IPS-NIHi7 (cell line): ENCODE measurements at regions not wholly inside any gene's neighbourhood (a gene's known extent, or its start where the extent isn't known, plus 50 kb on each side); places are given as distances from the start of the nearest gene placed in this dataset.
"Not testable (repeated sequence)": the region's sequence is repeated elsewhere in the genome, so short reads cannot be mapped to it uniquely, and the experiment has no call there.

Experiments
- DNase-seq: peaks from one replicate; pipeline ENCODE4 v3.0.0; 2012; ENCODE audit warnings: mixed read lengths; ENCODE audit errors: extremely low spot score

DNA sequence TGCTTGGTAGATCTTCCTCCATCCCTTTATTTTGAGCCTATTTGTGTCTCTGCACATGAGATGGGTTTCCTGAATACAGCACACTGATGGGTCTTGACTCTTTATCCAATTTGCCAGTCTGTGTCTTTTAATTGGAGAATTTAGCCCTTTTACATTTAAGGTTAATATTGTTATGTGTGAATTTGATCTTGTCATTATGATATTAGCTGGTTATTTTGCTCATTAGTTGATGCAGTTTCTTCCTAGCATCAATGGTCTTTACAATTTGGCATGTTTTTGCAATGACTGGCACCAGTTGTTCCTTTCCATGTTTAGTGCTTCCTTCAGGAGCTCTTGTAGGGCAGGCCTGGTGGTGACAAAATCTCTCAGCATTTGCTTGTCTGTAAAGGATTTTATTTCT, 72.4 kb downstream of the HNRNPD start:
- DNase-seq: not testable (repeated sequence)

DNA sequence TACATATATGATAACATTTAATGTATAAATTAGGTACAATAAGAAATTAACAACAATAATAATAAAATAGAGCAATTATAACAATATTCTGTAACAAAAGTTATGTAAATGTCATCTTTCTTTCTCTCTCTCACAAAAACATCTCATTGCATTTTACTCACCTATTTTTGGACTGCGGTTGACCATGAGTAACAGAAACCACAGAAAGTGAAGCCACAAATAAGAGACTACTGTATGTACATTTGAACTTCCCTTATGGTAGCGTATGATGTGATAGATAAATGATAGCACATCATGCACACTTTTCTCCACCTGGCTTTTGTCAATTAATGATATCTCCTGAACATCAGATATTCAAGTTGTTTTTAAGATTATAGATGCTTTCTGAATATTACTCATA, 80.5 kb downstream of the HNRNPD start:
- no peak for DNase-seq

DNA sequence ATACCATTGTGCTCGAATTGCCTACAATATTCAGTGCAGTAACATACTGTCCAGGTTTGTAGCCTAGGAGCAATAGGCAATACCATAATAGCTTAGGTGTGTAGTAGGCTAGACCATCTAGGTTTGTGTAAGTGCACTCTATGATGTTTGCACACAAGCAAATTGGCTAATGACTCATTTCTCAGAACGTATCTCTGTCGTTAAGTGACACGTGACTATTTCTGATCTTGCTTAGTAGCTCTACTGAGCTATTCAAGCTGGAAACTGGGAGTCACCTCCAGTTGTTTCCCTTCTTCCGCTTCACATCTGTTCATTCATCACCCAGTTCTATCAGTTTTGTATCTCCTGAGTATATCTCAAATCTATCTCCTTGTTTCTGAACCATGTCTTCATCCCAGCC, 86.1 kb downstream of the HNRNPD start:
- no peak for DNase-seq

DNA sequence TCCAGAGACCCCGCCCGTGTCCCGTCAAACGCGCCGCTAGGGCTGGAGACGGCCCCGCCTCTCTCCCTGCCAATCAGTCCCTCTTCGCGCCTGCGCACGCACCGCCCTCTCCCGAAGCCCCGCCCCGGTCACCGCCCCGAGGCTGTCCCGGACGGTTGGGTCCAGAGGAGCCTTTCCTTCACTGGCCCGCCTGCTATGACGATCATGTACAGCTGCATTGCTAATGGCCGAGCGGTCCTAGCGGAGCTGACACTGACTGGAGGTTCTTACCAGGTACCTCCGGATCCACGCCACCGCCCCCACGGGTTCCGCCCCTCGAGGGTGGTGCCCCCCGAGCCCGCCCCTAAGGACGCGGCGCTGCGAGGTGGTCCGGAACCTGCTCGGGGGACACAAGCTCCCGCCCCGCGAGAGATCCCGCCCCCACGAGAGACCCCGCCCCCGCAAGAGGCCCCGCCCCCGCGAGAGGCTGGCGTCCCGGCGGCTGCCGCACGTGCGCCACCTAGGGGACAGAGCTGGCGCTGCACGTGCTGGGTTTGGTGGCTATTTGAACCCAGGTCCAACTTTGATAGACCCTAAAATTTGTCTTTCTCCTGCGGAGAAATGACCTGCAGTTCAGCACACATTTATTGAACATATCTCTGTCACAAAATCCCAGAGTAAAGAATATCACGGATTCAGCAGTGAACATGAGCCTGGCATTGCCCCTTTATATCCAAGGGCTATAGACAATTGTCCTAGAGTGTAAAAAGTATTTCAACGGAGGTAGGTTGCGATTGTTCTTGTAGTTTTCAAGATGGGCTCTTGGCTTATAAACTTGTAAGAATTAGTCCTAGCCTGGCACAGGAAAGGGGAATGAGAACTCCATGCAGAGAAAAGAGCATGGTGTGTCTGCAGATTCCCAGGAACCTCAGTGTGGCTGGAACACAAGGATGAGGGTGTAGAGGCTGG, 88.7 kb downstream of the HNRNPD start:
- peak; percentile 99 for DNase-seq

DNA sequence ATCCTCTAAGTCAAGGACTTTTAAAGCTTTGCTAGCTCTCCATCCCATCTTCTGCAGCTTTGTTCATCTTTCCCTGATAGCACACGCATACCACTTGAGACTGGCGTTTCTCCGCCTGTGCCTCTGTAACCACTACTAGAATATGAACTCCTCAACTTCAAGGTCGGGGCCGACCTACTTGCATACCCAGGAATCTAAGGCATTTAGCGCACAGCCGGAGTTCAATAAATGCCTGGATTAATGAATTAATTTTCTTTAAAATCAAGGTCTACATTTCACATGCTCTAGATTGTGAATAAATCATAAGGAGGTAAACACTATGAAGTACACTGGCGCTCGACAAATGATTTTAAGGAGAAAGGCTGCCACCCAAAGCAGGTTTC, 89.3 kb downstream of the HNRNPD start:
- DNase-seq: peak; percentile 22

DNA sequence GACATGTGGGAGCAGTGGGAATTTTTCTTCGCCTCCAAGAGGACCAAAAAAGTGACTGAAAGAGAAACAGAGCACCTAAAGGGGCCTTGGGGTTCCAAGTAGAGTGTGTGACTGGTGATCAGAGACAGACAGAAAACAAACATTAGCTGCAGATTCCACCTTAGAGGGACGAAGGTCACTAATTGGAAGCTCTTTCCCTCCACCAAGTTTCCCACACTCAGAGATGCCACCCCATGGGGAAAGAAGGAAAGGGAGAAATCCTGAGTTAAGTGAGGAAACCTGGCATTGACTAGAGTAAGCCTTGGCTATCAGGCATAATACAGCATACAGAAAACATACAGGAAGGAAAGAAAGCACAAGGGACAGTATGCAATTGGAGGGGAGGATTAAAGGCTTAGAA, 90.9 kb downstream of the HNRNPD start:
- DNase-seq: peak; percentile 12

DNA sequence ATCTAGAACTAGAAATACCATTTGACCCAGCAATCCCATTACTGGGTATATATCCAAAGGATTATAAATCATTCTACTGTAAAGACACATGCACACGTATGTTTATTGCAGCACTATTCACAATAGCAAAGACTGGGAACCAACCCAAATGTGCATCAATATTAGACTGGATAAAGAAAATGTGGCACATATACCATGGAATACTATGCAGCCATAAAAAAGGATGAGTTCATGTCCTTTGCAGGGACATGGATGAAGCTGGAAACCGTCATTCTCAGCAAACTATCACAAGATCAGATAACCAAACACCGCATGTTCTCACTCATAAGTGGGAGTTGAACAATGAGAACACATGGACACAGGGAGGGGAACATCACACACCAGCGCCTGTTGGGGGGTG, 94.2 kb downstream of the HNRNPD start:
- DNase-seq: not testable (repeated sequence)

DNA sequence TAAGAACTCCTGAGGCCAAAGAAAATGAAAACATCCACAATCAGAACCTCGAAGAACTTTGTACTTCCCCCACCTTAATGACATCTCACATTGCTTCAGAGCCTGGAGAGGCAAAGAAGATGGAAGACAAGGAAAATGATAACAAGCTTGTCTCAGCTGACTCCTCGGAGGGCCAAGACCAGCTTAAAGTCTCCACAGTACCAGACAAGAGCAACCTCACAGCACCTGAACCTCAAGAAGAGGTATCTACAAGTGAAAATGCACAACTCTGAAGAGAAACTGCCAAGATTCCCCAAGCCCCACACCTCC, 97.5 kb downstream of the HNRNPD start:
- no peak for DNase-seq

DNA sequence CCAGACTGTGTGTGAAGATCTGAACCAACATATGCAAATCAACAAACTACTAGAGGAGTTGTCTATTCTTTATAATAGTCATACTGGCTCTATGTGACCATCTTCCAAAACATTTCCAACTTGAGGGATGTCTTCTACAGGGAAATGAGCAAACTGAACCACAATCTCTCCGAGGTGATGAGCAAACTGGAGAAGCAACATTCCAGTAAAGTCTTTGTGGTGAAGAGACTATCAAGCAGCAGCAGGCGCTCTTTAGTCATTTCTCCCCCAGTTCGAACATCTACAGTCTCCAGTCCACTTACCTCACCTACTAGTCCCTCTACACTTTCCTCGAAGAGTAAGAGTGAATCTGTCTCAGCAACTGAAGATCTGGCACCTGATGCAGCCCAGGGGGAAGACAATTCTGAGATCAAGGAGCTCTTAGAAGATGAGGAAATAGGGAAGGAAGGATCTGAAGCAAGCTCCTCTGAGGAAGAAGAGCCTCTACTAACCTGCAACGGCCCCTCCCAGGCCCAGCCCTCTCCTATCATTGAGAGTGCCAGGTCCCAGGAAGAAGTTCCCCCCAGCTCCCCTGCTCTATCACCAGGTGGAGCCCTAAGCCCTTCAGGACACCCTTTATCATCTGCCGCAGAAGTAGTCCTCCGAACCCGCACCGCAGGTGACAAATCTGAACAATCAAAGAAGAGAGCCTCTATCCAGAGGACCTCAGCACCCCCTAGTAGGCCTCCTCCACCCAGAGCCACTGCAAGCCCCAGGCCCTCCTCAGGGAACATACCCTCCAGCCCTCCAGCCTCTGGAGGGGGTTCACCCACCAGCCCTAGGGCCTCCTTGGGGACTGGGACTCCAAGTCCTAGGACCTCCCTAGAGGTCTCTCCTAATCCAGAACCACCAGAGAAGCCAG, 98.1 kb downstream of the HNRNPD start:
- DNase-seq: peak; percentile 54

DNA sequence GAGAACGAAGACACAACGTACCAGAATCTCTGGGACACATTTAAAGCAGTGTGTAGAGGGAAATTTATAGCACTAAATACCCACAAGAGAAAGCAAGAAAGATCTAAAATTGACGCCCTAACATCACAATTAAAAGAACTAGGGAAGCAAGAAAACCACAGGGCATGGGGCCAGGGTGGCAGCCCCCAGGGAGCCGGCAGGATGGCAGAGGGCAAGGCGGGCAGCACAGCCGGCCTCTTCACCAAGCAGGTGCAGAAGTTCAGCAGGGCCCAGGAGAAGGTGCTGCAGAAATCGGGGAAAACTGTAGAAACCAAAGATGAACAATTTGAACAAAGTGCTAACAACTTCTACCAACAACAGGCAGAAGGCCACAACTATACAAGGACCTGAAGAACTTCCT, 99.1 kb downstream of the HNRNPD start:
- DNase-seq: not testable (repeated sequence)

DNA sequence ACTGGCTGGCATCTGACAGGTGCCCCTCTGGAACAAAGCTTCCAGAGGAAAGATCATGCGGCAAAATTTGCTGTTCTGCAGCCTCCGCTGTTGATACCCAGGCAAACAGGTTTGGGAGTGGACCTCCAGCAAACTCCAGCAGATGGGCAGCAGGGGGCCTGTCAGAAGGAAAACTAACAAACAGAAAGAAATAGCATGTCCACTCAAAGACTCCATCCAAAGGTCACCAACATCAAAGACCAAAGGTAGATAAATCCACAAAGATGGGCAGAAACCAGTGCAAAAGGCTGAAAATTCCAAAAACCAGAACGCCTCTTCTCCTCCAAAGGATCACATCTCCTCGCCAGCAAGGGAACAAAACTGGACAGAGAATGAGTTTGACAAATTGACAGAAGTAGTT, 101.3 kb downstream of the HNRNPD start:
- DNase-seq: not testable (repeated sequence)

DNA sequence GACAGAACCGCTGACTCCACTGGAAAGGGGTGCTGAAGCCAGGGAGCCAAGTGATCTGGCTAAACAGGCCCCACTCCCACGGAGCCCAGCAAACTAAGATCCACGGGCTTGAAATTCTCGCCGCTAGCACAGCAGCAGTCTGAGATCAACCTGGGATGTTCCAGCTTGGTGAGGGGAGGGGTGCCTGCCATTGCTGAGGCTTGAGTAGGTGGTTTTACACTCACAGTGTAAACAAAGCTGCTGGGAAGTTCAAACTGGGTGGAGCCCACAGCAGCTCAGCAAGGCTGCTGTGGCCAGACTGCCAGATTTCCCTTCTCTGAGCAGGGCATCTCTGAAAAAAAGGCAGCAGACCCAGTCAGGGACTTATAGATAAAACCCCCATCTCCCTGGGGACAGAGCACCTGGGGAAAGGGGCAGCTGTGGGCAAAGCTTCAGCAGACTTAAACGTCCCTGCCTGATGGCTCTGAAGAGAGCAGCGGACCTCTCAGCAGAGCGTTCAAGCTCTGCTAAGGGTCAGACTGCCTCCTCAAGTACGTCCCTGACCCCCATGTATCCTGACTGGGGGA, 101.8 kb downstream of the HNRNPD start:
- DNase-seq: not testable (repeated sequence)

DNA sequence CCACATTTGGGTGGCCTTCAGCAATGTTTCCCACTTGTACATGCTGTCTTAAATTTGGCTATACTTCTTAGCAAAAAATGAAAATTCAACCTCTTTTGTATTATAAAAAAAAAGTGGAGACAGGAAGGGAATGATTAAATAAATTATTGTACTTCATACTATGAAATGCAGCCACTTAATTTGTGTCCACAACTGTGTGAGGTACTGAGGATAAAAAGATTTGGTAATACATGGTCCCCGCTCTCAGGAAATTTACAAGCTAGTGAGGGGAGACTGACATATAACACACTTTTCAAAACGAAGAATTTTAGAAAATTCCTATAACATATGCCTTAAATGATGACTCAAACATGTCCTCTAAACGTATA, 105.0 kb downstream of the HNRNPD start:
- DNase-seq: no peak

DNA sequence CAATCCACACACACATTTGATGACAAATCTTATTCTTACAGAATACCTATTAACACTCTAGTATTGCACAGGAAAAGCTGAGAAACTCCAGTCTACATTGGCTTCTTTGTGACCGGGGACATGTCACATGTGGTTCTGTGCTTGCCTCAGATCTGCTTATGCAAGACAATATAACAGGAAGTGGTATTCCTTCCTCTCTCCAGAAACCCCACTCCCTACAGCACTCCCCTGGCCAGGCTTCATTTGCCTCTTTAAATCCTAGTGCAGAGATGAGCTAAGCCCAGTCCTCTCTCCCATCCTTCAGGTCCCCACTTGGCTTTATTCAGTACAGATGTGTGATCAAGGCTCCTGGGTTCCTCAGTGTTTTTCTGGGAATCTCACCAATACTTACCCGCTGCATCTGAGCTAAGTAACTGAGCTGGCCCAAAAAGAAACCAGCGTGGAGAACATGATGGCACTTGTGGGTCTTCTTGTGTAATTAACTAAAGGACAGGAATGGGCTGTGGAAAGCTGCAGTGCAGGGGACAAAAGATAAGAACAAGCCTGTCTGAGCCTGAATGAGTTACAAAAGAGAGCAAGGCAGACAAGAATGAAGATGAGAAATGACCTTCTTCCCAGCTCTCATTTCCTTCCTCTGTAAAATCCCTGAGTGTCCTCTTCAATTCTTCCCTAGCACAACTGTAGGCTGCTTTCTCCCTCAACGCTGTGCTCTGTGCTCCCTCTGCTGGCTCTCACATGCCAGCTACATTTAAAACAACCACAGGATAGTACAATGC, 105.6 kb downstream of the HNRNPD start:
- peak; percentile 78 for DNase-seq

DNA sequence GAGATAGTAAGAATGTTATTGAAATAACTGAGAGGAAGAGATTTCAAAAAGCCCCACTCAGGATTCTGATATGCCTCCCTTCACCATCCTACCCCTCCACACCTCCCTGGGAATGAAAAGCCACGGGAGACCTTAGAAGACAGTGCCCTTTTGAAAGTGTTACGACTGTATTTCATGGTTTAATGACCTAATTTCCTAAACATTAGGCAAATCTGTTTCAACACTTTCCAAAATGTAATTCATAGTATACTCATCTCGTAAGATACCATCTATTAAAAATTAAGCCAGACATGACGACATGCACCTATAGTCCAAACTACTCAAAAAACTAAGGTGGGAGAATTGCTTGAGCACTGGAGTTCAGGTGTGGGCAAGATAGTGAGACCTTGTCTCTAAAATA, 106.3 kb downstream of the HNRNPD start:
- DNase-seq: no peak

DNA sequence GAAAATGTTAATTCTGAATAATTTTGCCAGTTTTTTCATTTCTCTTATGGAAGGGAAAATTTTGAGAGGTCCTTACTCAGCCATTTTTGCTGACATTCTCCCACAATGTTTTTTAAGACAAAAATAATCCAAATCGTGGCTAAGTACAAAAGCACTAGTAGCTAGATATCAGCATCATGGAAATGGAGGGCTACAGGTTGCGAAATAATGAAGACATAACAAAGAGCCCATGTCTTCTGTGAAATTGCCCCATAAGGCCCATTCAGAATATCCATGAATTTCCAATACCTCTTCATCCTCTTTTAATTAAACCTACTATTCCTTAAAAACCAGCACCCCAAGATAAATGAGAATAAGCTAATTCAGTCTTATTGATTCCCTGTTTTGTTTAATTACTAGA, 107.4 kb downstream of the HNRNPD start:
- no peak for DNase-seq

DNA sequence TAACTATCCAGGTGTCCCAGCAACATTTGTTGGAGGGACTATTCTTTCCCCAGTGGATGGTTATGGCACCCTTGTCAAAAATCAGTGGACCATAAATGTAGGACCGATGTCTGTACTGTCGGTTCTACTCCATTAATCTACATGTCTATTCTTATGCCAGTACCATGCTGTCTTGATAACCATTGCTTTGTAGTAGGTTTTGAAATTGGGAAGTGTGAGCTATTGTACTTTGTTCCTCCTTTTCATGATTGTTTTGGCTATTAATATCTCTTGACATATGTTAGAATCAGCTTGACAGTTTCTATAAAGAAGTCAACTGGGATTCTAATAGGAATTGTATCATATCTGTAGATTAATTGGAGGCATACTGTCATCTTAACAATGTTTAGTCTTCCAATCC, 112.7 kb downstream of the HNRNPD start:
- DNase-seq: no peak

DNA sequence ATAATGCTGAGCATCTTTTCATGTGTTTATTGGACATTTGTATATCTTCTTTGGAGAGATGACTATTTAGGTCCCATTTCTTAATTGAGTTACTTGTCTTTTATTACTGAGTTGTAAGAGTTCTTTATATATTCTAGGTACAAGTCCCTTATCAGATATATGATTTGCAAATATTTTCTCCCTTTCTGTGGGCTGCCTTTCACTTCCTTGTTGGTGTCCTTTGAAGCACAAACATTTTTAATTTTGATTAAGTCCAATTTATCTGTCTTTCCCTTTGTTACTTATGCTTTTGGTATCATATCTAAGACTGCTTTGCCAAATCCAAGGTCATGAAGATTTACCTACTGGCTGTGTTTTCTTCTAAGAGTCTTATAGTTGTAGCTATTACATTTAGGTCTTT, 113.2 kb downstream of the HNRNPD start:
- no peak for DNase-seq

DNA sequence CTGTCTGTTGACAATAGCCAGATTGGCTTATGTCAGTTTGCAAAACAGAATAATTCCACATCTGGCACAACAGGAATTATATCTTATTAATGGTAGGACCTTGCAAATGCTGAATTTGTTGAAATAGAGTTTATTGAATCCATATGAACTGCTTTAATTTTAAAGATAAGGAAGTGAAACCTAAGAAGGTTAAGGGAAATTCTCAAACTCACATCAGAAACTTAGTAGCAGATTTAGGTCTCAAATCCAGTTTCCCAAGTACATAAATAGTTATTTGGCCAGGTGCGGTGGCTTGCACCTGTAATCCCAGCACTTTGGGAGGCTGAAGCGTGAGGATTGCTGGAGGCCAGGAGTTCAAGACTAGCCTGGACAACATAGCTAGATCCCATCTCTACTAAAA, 117.1 kb downstream of the HNRNPD start:
- no peak for DNase-seq

DNA sequence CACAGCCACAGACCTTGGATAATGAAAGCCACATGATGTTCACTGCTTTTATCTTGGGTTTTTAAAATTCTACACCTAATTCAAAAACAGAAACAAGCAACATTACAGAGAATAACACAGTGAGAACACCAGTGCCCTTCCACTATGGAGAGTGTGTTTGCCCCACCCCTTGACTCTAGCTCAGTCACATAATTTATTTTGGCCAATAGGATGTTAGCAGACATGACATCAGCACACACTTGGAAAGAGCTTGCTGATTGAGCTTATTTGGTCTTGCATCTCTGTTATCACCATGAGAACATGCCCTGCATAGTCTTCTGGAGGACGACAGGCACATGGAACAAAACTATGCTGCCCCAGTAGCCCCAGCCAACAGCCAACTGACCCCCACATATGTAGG, 118.1 kb downstream of the HNRNPD start:
- no peak for DNase-seq

DNA sequence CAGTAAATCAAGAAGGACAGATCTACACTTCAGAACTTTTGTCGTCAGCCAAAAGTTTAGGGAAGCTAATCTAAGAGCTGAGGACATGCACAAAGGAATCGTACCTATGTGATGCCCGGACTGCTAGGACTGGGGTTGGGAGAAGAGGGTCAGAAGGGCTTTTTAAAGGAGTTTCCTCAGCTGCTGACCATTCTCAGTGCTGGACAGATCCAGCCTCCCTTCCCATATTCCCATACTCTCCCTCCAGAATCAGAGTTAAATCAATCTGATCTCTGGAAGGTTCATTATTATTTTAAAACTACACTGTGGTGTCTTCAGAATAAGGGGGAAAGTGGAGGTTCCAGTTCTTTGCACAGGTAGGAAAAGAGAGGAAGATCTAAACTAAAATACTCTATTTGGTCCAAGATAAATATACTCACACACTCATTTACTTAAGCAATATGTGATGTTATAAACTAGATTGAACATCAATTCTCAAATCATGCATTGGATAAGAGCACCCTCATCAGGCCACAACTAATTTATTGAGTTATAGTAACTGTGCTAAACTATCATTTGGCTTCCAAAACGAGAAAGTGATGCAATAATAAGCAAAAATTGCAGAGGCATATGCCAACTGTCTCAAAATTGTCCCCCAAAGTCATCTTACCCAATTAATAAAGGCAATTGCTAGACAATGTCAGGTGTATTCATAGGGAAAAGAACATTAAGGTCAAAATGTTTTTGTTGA, 124.7 kb downstream of the HNRNPD start:
- no peak for DNase-seq
